SU-DHL-6 (cell line): ENCODE measurements at regions not wholly inside any gene's neighbourhood (a gene's known extent, or its start where the extent isn't known, plus 50 kb on each side); places are given as distances from the start of the nearest gene placed in this dataset.

Experiments
- H2AFZ ChIP-seq: fragments of 200-600 bp; sonication (generic); 2 replicates; pipeline ENCODE4 v1.6.1; 2014; ENCODE audit warnings: low read depth, mild to moderate bottlenecking, moderate library complexity, mixed read lengths, antibody characterized with exemption, low read length; ENCODE audit not compliant: severe bottlenecking
- H3F3A ChIP-seq: fragments of 200-600 bp; shearing (Covaris generic); 2 replicates; pipeline ENCODE4 v1.6.0; 2016; ENCODE audit warnings: antibody characterized with exemption, mild to moderate bottlenecking; ENCODE audit not compliant: insufficient read depth
- H3K27ac ChIP-seq: fragments of 200-600 bp; sonication (generic); 2 replicates; pipeline ENCODE4 v1.5.1; 2016; ENCODE audit warnings: low read depth, mild to moderate bottlenecking, low read length, moderate library complexity, mixed read lengths
- H3K27me3 ChIP-seq: fragments of 200-600 bp; sonication (generic), shearing (Covaris generic); 2 replicates; pipeline ENCODE4 v1.6.0; 2014; ENCODE audit warnings: mild to moderate bottlenecking, low read length
- H3K36me3 ChIP-seq: fragments of 200-600 bp; sonication (generic); 2 replicates; pipeline ENCODE4 v1.6.1; 2014; ENCODE audit warnings: mild to moderate bottlenecking, low read length, mixed read lengths
- H3K4me2 ChIP-seq: fragments of 300-600, 200-600 bp; shearing (Covaris generic), sonication (generic); 2 replicates; pipeline ENCODE4 v1.6.0; 2014; ENCODE audit warnings: low read length, low read depth, mild to moderate bottlenecking; ENCODE audit not compliant: poor library complexity, severe bottlenecking
- H3K4me3 ChIP-seq: fragments of 200-600 bp; sonication (generic); 2 replicates; pipeline ENCODE4 v1.5.1; 2014; ENCODE audit warnings: antibody characterized with exemption, low read length, mild to moderate bottlenecking, mixed read lengths; ENCODE audit not compliant: insufficient read depth, poor library complexity, severe bottlenecking
- H3K79me2 ChIP-seq: fragments of 200-600 bp; sonication (generic); 2 replicates; pipeline ENCODE4 v1.6.1; 2014; ENCODE audit warnings: mild to moderate bottlenecking, low read length, moderate library complexity; ENCODE audit not compliant: insufficient read depth
- H3K9ac ChIP-seq: fragments of 200-600 bp; sonication (generic); 2 replicates; pipeline ENCODE4 v1.7.0; 2014; ENCODE audit warnings: mild to moderate bottlenecking, low read length
- H3K9me2 ChIP-seq: fragments of 200-600 bp; sonication (generic); replicated peaks from 2 replicates; pipeline ENCODE4 v1.6.1; 2014; ENCODE audit warnings: low read length; ENCODE audit not compliant: insufficient read depth
- H3K9me3 ChIP-seq: fragments of 200-600 bp; sonication (generic); 2 replicates; pipeline ENCODE4 v1.6.1; 2014; ENCODE audit warnings: low read length, mixed read lengths; ENCODE audit not compliant: insufficient read depth
- H4K20me1 ChIP-seq: fragments of 200-600 bp; sonication (generic); 2 replicates; pipeline ENCODE4 v1.6.1; 2014; ENCODE audit warnings: low read depth, mild to moderate bottlenecking, antibody characterized with exemption, low read length, moderate library complexity, mixed read lengths
- CTCF ChIP-seq: fragments of 200-600 bp; sonication (generic); IDR thresholded peaks from one replicate; pipeline ENCODE4 v1.5.1; 2017; ENCODE audit warnings: antibody characterized with exemption, mild to moderate bottlenecking, low read length, moderate library complexity; ENCODE audit not compliant: insufficient read depth, poor library complexity, severe bottlenecking
- EZH2phosphoT487 ChIP-seq: fragments of 200-600 bp; sonication (generic), shearing (Covaris generic); conservative IDR thresholded peaks from 2 replicates; pipeline ENCODE4 v1.6.1; 2018; ENCODE audit warnings: mild to moderate bottlenecking, antibody characterized with exemption, low read length, moderate library complexity, mixed read lengths

GRCh38 chr13:80476953-80477352 lies 136.0 kb upstream of the SPRY2 start:
- TF ChIP-seq CTCF (no peak), EZH2phosphoT487 (no peak)
- Histone ChIP-seq H3K27ac (no peak overlapping the region), H3K27me3 (no peaks in the 10 kb centered on the region), H3K9ac (no peak overlapping the region), H3K9me2 (no peaks in the 10 kb centered on the region), H3F3A (no peaks in the 10 kb centered on the region), H3K79me2 (no peaks in the 10 kb centered on the region), H2AFZ (no peak overlapping the region), H3K9me3 (no peaks in the 10 kb centered on the region), H4K20me1 (no peaks in the 10 kb centered on the region), H3K4me2 (no peak overlapping the region), H3K36me3 (no peaks in the 10 kb centered on the region), H3K4me3 (no peak overlapping the region)

- Histone ChIP-seq H3K27ac (no peak overlapping the region), H4K20me1 (no peaks in the 10 kb centered on the region), H3K9me3 (no peaks in the 10 kb centered on the region), H3F3A (no peaks in the 10 kb centered on the region), H3K79me2 (no peaks in the 10 kb centered on the region), H3K4me3 (no peak overlapping the region), H3K4me2 (no peak overlapping the region), H3K27me3 (no peaks in the 10 kb centered on the region), H3K9ac (no peak overlapping the region), H3K9me2 (no peaks in the 10 kb centered on the region), H3K36me3 (no peaks in the 10 kb centered on the region), H2AFZ (no peak overlapping the region)
- TF ChIP-seq CTCF (no peak), EZH2phosphoT487 (no peak)
Measured at GRCh38 chr13:80475718-80476117, 134.8 kb upstream of the SPRY2 start.

GRCh38 chr13:80473695-80474094 lies 132.8 kb upstream of the SPRY2 start:
- Histone ChIP-seq H2AFZ (no peak overlapping the region), H3K27ac (no peak overlapping the region), H4K20me1 (no peaks in the 10 kb centered on the region), H3K79me2 (no peaks in the 10 kb centered on the region), H3K9ac (no peak overlapping the region), H3K4me2 (no peak overlapping the region), H3K4me3 (no peak overlapping the region), H3K27me3 (no peaks in the 10 kb centered on the region), H3K9me3 (no peaks in the 10 kb centered on the region), H3K36me3 (no peaks in the 10 kb centered on the region), H3K9me2 (no peaks in the 10 kb centered on the region), H3F3A (no peaks in the 10 kb centered on the region)
- TF ChIP-seq CTCF, result no peak
- TF ChIP-seq EZH2phosphoT487, result no peak
